Neural crest cell (in vitro differentiated cells): ENCODE measurements at regions not wholly inside any gene's neighbourhood (a gene's known extent, or its start where the extent isn't known, plus 50 kb on each side); places are given as distances from the start of the nearest gene placed in this dataset.

Experiments used
- DNase-seq: peaks from one replicate; pipeline ENCODE4 v3.0.0; 2021; ENCODE audit warnings: low read depth, mixed read lengths, low spot score
- H3K27ac Mint-ChIP-seq: one replicate; pipeline ENCODE4 v1.8.0; 2021; ENCODE audit warnings: mild to moderate bottlenecking, mixed read lengths; ENCODE audit not compliant: unreplicated experiment
- H3K27me3 Mint-ChIP-seq: 2 replicates; pipeline ENCODE4 v1.8.0; 2021; ENCODE audit warnings: low read depth, mild to moderate bottlenecking, mixed read lengths
- H3K36me3 Mint-ChIP-seq: 2 replicates; pipeline ENCODE4 v1.8.0; 2021; ENCODE audit warnings: low read depth, mild to moderate bottlenecking, mixed read lengths
- H3K4me1 Mint-ChIP-seq: 2 replicates; pipeline ENCODE4 v1.8.0; 2021; ENCODE audit warnings: mixed read lengths
- H3K4me3 Mint-ChIP-seq: one replicate; pipeline ENCODE4 v1.8.0; 2021; ENCODE audit warnings: mild to moderate bottlenecking, mixed read lengths
- H3K9me3 Mint-ChIP-seq: 2 replicates; pipeline ENCODE4 v1.8.0; 2021; ENCODE audit warnings: mixed read lengths
- CTCF ChIP-seq: fragments of 200-600 bp; sonication (generic); conservative IDR thresholded peaks from 2 replicates; pipeline ENCODE4 v1.5.0; 2021; ENCODE audit warnings: antibody characterized with exemption, mild to moderate bottlenecking

- no peak overlapping the region for H3K4me3 Mint-ChIP-seq
- no peak for TF ChIP-seq CTCF
- H3K36me3 Mint-ChIP-seq, result no peaks in the 10 kb centered on the region
- DNase-seq, result no peak
- no peaks in the 10 kb centered on the region for H3K27me3 Mint-ChIP-seq
- no peak overlapping the region for H3K27ac Mint-ChIP-seq
- peaks cover 5% of the 10 kb centered on the region for H3K4me1 Mint-ChIP-seq
- H3K9me3 Mint-ChIP-seq, result peaks cover 3% of the 10 kb centered on the region
Observed at GRCh38 chr17:53909802-53910201, 87.1 kb downstream of the KIF2B start.

DNA sequence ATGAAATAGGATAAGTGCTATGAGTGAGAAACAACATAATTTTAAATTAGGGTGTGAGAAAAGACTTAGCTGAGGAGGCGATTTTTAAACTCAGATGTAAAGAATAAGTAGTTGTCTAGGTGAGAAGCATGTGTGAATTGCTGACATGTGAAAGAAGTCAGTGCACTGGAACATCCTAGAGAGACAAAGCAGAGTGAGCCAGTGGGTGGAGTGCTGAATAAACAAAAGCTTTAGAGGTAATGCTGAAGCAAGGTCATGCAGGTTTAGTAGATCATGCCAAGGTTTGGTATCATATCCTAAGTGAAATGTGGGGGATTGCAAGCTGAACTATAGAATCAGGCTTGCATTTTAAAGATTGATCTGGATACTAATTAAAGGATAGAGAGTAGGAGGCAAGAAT is 89.4 kb downstream of the KIF2B start:
- Mint-ChIP-seq H3K4me1 (peaks cover 5% of the 10 kb centered on the region), H3K9me3 (no peaks in the 10 kb centered on the region), H3K4me3 (no peak overlapping the region), H3K36me3 (no peaks in the 10 kb centered on the region), H3K27me3 (no peaks in the 10 kb centered on the region), H3K27ac (no peak overlapping the region)
- no peak for TF ChIP-seq CTCF
- DNase-seq, result no peak

GRCh38 chr17:53919356-53919755 is 96.6 kb downstream of the KIF2B start:
- no peak for DNase-seq
- no peak overlapping the region for H3K4me3 Mint-ChIP-seq
- no peaks in the 10 kb centered on the region for H3K27me3 Mint-ChIP-seq

GRCh38 chr17:53924530-53925455 is 102.1 kb downstream of the KIF2B start:
- DNase-seq, result peak; percentile 8
- Mint-ChIP-seq H3K27me3 (no peaks in the 10 kb centered on the region), H3K9me3 (peaks cover 11% of the 10 kb centered on the region), H3K4me1 (peaks cover 30% of the 10 kb centered on the region), H3K36me3 (peaks cover 2% of the 10 kb centered on the region), H3K27ac (peak overlapping the region; percentile 94), H3K4me3 (peak overlapping the region; percentile 32)
- no peak for TF ChIP-seq CTCF

More at GRCh38 chr17:53919356-53919755, 96.6 kb downstream of the KIF2B start:
- peaks cover 10% of the 10 kb centered on the region for H3K4me1 Mint-ChIP-seq
- H3K9me3 Mint-ChIP-seq, result no peaks in the 10 kb centered on the region
- no peak for TF ChIP-seq CTCF
- H3K36me3 Mint-ChIP-seq, result no peaks in the 10 kb centered on the region
- H3K27ac Mint-ChIP-seq, result no peak overlapping the region

- no peak for TF ChIP-seq CTCF
- Mint-ChIP-seq H3K4me1 (no peaks in the 10 kb centered on the region), H3K4me3 (no peak overlapping the region), H3K27me3 (no peaks in the 10 kb centered on the region), H3K9me3 (peaks cover 13% of the 10 kb centered on the region), H3K27ac (no peak overlapping the region), H3K36me3 (no peaks in the 10 kb centered on the region)
- no peak for DNase-seq
Observed at GRCh38 chr17:53932386-53932785, 109.7 kb downstream of the KIF2B start.
